Activated gamma-delta T cell treated with anti-CD3 and anti-CD28 coated beads, Interleukin-2, amount 50 U/mL, for 16 hours (primary cell): ENCODE measurements at regions not wholly inside any gene's neighbourhood (a gene's known extent, or its start where the extent isn't known, plus 50 kb on each side); places are given as distances from the start of the nearest gene placed in this dataset.
"Not testable (repeated sequence)": the region's sequence is repeated elsewhere in the genome, so short reads cannot be mapped to it uniquely, and the experiment has no call there.

Experiments
- DNase-seq: peaks from one replicate; pipeline ENCODE4 v3.0.0-alpha.2; 2020; ENCODE audit warnings: low read depth

DNA sequence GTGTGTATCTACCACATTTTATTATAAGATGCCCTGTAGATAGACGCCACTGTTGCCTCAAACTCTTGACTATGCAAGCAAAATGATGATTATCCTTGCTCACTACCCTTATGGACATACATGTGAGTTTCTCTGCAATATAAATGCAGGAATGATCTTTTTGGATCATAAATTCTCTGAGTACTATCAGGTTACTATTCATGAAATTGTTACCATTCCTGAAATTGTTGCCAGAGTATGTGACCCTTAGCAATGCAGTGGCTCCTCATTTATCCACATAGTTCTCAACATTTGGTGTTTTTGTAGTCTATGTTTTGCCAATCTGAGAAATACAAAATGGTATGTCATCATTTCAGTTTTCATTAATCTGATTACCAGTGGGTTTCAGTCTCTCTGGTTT, 166.2 kb upstream of the FAM3C start:
- DNase-seq, result no peak

GRCh38 chr7:121561717-121562116, 165.6 kb upstream of the FAM3C start:
- DNase-seq, result no peak

GRCh38 chr7:121560267-121560990, 164.3 kb upstream of the FAM3C start:
- no peak for DNase-seq

DNA sequence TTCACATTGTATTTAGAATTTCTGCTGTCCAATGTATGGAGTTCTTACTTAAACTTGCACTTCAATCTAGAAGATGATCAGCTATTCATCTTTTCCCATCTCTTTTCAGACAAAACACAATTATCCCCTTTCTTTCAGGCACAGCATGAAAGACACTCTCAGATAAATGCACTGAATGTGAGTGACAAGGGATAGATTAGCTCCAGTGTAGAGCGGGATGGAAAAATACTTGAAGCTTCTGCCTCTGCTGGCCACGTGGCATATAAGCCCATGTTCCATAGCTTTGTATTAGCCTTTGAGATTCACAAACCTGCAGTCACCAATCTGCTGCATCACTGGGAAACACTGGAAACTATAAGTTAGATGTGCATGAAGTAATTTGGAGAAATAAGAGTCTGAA, 162.2 kb upstream of the FAM3C start:
- no peak for DNase-seq

- no peak for DNase-seq
Measured at GRCh38 chr7:121557034-121557892, 161.2 kb upstream of the FAM3C start.

DNA sequence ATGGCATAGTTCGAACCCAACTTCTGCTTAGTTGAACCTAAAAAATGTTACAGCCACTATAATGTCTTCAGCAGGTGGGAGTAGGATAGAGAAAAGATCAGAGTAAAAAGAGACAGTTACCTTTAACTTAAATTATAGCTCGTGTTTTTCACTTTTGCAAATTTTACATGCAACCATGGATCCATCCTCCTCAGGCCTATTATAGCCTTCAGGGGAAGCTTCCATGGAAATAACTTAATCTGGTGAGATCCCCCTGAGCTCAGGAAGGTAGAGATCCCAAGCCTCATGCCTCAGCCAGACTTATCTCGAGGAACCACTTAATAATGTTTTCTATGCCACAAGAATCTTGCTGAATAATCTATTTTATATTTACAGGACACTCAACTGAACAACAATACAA, 159.4 kb upstream of the FAM3C start:
- DNase-seq, result no peak

DNA sequence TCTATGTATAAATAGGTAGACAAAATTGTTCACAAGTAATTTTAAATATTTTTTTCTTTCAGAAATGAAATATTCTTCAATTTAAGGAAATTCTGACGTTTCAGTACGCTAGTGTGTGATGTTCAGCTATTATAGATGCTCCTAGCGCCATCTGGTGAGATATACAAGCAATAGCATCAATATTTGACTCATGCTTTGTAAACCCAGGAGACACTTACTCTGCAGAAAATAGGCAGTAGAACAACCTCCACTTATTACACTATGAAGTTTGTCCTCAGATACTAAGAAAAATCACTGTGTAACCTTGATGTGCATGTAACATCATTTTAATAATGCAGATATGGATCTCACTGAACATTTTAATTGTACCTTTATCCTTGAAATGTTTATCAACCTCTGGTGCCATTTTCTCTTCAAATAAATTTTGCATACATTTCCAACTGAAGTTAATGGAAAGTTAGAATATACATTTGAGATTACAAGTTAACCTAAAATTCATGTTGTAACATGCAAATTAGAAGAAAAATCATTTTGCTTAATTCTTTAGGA, 151.5 kb upstream of the FAM3C start:
- no peak for DNase-seq

GRCh38 chr7:121546632-121547543, 150.8 kb upstream of the FAM3C start:
- DNase-seq, result no peak

DNA sequence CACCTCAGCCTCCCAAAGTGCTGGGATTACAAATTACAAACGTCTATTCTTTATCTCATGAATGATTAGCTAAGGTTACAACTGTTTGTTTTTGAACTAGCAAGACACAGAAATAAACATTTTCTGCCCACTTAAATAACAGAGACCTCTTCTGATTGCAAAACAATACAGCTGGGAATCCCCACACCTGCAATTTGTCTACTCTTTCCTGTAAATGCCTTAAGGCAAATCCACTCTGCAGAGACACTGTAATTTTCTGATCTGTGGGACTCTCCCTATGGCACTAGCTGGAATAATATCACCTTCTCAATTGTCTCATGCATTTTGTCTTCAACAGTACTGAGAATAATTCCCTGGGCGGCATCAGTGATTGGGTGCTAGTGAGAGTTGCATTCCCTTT, 149.3 kb upstream of the FAM3C start:
- DNase-seq, result no peak

DNA sequence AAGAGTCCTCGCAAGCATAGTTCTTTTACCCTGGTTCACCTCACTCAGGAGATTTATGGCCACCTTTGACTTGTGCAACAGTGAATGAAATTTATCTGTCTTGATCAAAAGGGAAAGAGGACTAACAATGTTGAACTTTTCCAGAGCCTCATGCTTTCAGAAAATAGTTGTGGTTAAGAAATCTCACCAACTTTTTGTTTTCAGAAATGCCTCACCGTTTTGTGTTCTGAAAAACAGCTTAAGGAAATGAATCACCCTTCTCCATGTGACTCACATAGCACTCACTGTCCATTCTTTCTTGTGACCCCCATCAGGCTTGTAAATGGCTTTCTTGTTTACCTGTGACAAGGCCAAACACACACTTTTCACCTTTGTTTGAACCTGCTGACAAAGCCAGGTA, 148.6 kb upstream of the FAM3C start:
- DNase-seq, result no peak

DNA sequence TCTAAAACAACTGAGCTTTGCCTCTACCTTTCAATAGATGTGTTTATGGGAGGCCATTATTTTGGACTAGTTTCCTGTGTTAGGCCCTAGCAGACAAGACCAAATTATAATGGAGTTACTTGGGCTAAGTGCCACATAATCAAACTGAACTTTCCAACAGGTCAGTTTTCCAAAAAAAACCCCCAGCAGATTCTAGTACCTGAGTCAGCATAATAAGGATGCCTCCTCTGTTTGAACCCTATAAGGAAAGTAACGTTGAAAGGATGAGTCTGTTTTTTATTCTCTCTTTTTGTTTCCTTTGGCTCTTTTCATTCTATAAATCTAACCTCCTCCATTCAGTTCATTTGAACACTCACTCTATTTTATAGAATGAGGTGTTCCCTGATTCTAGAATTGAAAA, 148.1 kb upstream of the FAM3C start:
- no peak for DNase-seq

GRCh38 chr7:121541457-121541856, 145.3 kb upstream of the FAM3C start:
- DNase-seq, result no peak

- no peak for DNase-seq
Measured at GRCh38 chr7:121540138-121540537, 144.0 kb upstream of the FAM3C start.

DNA sequence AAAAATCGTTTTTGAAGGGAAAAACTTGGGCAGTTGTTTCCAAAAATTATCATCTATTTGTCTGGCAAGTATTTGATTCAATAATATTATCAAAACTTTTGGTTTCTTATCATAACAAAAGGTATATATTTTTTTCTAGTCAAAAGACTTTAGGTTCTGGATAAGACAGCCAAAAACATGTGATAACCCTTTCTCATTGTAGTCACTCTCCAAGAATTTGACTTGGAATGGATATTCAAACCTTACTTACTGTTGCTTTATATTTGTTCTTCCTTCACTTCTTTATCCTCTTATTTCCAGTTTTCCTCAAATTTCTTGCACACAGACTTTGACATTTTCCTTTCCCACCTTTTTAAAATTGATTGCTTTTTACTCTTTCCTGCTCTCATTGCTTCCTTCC, 140.9 kb upstream of the FAM3C start:
- no peak for DNase-seq

- DNase-seq, result no peak
Measured at GRCh38 chr7:121531175-121532070, 135.3 kb upstream of the FAM3C start.

- peak; percentile 47 for DNase-seq
Measured at GRCh38 chr7:121530227-121531174, 134.4 kb upstream of the FAM3C start.

DNA sequence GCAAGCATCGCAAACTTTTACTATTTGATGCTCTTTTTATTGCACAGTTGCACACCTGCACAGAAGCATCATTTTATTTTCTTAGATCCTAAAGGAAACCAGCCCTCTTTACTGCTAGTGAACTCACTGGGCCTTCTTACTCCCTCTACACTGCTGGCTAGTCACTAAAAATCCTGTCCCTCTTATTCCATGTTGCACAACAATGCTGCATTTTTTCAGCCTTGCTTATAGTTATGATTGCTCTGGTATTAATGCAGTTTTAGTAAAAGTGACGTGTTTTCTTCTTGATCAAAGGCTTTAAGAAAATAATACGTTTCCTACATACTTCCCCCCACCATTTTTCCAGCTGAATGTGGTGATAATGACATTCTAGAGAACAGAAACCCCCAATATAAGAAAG, 132.9 kb upstream of the FAM3C start:
- DNase-seq, result no peak

GRCh38 chr7:121526210-121526609, 130.1 kb upstream of the FAM3C start:
- not testable (repeated sequence) for DNase-seq

DNA sequence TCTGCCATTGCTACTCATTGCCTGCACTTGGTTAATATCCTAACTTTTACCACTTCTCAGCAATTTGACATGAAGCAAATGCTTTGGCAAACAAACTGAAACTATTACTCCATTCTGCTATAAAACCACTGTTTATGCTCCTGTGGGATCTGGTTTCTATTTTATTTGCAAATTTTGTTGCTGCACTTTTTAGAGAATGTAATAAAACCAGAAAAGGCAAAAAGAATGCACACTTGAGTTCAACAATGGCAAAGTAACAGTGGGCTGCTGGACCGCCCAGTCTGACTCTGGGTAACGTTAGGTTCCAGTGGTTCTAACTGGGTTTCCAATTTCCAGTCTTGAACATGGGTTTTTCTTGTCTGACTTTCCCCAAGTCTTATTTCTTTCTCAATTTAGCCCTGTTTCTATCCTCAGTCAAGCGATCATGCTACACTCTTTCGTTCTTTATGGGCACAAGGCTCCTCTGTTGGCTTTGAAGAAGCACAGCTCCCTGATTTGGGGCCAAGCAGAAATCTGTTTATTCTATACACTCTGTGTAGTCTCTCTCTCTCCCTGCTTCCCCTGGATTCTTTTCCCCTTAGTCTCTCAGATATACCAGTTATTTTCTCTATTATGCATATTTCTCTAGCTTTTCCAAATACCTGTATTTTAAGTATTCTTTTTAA, 129.2 kb upstream of the FAM3C start:
- no peak for DNase-seq
